GM20000 (cell line): ENCODE measurements at regions not wholly inside any gene's neighbourhood (a gene's known extent, or its start where the extent isn't known, plus 50 kb on each side); places are given as distances from the start of the nearest gene placed in this dataset.

Experiments
- DNase-seq: peaks from one replicate; pipeline ENCODE4 v3.0.0; 2012; ENCODE audit warnings: low spot score
- CTCF ChIP-seq: IDR thresholded peaks from 2 replicates; pipeline ENCODE4 v1.5.1; 2012; ENCODE audit warnings: mild to moderate bottlenecking, control low read depth; ENCODE audit errors: extremely low read depth, missing control alignments

- TF ChIP-seq CTCF, result no peak
- DNase-seq, result no peak
These were observed 104.0 kb downstream of the ZNF281 start for GRCh38 chr1:200305806-200306205.

GRCh38 chr1:200304171-200304570, 105.7 kb downstream of the ZNF281 start:
- DNase-seq, result no peak
- no peak for TF ChIP-seq CTCF

GRCh38 chr1:200302921-200303290, 106.9 kb downstream of the ZNF281 start:
- TF ChIP-seq CTCF, result no peak
- DNase-seq, result no peak

- peak; percentile 72 for DNase-seq
- TF ChIP-seq CTCF, result no peak
These were observed 107.5 kb downstream of the ZNF281 start for GRCh38 chr1:200302192-200302920.

- no peak for DNase-seq
- no peak for TF ChIP-seq CTCF
These were observed 108.7 kb downstream of the ZNF281 start for GRCh38 chr1:200301152-200301551.

- no peak for TF ChIP-seq CTCF
- DNase-seq, result no peak
These were observed 110.3 kb downstream of the ZNF281 start for GRCh38 chr1:200299571-200299970.

- DNase-seq, result no peak
- TF ChIP-seq CTCF, result no peak
These were observed 111.6 kb downstream of the ZNF281 start for GRCh38 chr1:200298242-200298641.
